NCI-H2196 (cell line): ENCODE measurements at regions not wholly inside any gene's neighbourhood (a gene's known extent, or its start where the extent isn't known, plus 50 kb on each side); places are given as distances from the start of the nearest gene placed in this dataset.
"Not testable (repeated sequence)": the region's sequence is repeated elsewhere in the genome, so short reads cannot be mapped to it uniquely, and the experiment has no call there.

Experiments
- DNase-seq: peaks from one replicate; lab custom pipeline; 2025; ENCODE audit not compliant: unreplicated experiment; lab: John Stamatoyannopoulos, UW

DNA sequence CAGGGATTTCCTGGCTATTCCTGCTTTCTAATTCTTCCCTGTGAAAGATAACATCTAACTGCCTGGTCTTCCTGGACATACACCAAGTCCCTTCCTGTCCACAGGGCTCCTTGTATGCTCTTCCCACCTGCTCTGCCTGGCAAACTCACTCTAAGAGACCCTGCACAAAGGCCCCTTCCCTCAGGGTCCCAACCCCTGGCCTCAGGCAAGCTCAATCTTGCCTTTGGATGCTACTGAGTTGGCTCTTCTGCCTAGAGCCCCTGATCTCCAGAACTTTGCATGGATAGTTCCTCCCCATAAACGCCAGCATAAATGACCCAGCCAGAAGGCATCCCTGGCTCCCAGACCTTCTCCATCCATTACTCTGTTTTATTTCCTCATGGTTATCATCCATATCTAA is 98.3 kb upstream of the OTOS start:
- no peak for DNase-seq

DNA sequence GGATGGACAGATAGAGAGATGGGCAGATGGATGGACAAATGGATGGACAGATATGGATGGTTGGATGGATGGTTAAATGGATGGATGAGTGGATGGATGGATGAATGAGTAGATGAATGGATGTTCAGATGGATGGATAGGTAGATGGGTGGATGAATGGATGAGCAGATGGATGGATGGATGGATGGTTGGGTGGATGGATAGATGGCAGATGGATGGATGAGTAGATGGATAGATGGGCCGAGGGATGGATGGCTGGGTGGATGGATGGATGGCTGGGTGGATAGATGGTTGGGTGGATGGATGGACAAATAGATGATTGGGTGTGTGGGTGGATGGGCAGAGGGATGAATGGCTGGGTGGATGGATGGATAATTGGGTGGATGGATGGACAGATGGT is 98.9 kb upstream of the OTOS start:
- no peak for DNase-seq

DNA sequence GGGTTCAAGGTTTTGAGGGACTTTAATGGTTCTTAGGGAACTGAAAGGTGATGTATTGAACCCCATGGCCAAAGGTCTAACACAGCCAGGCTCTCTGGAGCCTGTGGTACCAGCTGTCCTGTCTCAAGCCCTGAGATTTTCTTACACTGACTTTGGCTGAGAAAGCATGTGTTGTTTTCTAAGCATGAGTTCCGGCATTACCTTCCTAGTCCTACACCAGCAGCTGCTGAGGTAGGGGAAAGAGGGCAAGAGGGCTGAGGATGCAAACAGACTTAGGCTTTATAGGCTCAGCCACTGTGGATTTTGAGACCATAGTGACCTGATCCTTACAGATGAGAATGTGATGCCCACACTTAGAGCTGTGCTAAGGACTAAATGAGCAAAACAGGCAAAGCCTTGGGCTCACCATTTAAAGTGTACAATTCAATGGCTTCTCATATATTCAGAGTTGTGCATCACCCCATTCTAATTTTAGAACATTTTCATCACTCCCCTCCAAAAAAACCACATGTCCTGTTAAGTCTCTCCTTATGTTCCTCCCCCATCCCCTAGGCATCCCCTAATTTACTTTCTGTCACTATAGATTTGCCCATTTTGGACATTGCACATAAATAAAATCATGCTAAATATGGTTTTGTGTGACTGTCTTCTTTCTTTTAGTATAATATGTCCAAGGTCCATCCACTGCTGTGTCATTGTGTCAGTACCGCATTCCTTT is 99.7 kb upstream of the OTOS start:
- DNase-seq: no peak

DNA sequence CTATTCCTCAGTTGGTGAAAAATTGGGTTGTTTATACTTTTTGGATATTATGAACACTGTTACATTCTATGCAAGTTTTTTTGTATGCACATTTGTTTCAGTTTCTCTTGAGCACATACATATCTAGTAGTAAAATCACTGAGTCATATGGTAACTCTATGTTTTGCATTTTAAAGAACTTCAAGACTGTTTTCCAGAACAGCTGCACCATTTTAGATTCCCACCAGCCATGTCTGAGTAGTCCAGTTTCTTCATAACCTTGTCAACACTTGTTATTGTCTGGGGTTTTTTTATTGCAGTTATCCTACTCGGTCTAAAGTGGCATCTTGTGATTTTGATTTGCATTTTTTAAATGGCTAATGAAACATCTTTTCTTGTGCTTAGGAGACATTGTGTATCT is 100.3 kb upstream of the OTOS start:
- DNase-seq: no peak

DNA sequence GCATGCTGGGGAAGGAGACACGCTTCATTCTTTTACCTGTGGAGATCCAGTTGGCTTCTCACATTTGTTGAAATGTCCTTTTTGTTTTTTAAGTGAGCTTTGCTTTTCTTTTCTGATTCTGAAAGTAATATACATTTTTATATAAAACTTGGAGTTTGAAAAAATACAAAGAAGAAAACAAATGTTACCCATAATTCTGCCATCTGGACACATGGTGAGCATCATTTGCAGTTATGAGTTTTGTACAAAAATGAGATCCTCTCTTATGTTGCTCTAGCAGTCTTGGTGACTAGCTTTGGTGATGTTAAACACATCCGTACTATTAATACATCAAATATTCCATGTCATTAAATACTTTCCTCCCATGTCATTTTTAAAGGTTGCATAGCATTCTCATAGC is 101.1 kb upstream of the OTOS start:
- no peak for DNase-seq

DNA sequence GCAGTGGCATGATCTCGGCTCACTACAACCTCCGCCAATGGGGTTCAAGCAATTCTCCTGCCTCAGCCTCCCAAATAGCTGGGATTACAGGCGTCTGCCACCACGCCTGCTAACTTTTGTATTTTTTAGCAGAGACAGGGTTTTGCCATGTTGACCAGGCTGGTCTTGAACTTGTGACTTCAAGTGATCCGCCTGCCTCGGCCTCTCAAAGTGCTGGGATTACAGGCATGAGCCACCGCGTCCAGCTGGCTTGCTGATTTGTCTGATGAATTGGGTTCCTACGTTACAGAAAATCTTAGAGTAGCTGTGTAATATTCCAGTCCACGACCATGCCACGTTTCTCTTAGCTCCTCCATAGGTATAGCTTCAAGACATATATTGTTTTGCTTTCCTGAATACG is 102.6 kb upstream of the OTOS start:
- DNase-seq: not testable (repeated sequence)

DNA sequence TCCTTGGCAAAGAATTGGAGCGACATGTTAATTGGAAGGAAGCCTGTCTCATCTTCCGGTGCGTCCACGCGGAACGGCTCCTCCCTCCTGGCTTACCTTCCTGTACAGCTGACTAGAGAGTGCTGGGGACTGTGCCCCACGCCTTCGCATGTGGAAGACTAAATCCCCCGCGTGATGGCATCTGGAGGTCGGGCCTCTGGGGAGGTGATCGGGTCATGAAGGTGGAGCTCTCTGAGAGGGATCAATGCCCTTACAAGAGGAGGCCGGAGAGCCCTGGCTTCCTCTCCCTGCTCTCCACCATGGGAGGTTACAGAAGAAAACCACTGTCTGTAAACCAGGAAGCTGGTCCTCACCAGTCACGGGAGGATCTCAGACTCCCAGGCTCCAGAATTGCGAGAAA is 104.1 kb upstream of the OTOS start:
- no peak for DNase-seq

DNA sequence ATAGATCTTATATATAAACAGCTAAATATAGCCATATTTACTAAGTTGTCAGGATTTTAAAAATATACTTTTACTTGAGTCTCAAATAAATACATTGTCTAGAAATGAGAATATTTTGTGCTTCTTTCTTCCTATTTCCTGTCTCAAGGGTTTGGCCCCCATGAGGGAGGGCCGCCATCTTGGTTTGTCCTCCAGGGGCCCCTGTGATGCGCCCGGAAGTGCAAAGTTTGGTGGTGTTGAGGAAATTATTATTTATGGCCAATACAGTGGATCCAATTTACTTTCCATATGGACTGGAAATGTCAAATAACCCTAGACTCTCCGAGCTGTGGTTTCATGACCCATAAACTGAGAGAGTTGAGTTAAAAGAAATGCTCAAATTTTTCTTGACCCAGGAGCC is 104.7 kb upstream of the OTOS start:
- no peak for DNase-seq

DNA sequence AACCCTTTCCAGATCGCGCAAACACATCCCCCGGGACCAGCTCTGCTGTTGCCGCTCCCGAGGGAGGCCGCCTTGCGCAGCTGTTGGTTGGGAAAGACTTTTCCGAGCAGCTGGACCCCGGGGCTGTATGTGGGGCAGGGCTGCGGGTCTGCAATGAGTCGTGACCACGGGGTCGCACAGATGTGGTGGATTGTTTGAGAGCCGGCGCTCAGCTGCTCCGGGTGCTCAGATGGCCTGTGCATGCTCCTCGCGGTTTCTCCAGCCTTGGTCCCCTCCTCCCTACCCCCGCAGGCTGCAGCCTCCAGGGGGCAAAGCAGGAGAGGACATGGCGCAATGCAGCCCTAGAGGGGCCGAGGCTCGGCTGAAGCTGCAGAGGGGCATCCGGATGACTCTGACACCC is 105.2 kb upstream of the OTOS start:
- DNase-seq: no peak

DNA sequence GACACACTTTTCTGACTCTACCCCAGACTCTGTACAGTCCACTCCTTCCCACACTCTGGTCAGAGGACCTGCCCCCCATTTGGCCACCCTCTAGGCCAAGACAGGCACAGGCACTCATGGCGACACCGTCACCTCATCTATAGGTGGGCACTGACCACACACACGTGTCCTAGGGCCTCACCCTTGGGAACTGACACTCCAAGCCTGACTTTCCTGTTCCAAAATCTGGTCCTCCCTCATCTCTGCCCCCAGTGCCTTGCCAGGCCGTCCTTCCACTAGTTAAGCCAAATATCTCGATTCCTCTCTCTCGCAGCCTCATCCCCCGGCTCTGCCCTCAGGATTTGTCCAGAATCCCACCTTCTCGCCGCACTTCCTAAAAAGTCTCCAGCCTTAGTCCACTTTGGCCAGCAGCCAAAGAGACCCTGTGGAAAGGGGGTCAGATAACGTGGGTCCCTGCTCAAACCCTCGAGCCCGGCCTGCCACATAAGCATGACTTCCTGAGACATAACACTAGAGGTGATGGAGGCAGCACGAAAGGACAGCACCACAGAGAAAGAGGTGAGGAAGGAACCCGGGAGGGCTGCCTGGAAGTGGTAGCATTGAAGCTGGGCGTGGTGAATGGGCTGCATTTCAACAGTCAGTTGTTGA is 105.8 kb upstream of the OTOS start:
- DNase-seq: no peak

DNA sequence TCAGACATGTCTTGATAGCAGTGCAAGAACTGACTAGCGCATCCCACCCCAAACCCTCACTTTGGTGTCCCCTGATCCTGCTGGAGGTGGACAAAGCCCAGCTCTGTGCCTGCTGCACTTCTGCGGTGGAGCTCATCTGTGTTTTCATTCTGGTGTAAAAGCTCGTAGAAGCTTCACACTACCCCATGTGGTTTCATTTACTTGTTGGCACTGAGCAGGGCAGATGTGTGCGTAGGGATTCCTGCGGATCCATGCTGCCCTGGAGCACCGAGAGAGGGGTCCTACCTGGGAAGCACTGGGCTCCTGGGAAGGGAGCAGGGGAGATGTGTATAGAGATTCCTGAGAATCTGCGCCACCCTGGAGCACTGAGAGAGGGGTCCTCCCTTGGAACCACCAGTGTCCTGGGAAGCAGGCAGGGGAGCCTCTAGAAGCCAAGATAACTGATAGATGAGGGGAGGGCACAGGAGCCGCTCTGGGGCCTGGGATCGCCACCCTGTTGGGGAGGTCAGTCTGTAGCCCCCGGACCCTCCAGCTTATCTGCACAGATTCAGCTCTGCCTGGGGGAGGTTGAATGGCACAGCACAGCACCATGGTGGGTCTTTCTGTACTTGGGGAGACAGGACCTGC is 106.9 kb upstream of the OTOS start:
- no peak for DNase-seq

DNA sequence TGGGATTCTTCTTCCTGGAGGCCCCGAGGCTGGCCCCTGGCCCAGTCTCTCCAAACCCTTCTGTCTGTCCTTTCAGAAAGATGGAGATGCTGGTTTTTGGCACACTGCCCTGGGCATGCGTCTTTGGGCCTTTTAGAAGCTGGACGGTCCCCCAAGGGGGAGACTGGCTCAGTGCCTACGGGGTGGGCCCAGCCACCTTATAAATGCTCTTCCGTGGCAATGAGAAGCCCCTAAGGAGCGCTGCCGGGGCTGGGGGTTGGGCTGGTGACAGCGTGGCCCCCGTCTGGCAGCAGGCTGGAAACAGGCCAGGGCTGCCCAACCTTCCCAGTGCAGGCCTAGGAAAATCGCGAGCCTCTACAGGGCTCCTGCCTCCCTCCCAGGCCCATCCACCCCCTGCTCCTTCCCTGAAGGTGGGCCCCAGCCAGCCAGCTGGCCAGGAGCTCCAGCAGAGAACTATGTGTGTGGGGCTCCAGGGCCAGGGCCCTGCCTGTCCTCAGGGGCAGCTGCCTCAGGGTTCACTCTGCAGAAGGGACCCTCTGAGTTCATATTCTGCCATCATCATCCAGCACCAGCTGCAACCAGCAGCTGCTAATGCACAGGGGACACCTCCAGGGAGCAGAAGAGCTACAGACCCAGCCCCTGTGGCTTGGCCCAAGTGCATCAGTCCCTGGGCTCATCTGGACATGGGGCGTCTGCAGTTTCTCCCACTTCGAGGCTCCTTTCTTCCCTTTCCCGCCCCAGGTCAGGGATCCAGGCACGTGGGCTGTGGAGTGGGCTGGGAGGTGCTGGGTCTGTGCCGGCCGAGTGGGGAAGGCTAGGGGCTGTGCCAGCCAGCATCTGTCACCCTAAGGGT is 107.6 kb upstream of the OTOS start:
- DNase-seq: no peak

DNA sequence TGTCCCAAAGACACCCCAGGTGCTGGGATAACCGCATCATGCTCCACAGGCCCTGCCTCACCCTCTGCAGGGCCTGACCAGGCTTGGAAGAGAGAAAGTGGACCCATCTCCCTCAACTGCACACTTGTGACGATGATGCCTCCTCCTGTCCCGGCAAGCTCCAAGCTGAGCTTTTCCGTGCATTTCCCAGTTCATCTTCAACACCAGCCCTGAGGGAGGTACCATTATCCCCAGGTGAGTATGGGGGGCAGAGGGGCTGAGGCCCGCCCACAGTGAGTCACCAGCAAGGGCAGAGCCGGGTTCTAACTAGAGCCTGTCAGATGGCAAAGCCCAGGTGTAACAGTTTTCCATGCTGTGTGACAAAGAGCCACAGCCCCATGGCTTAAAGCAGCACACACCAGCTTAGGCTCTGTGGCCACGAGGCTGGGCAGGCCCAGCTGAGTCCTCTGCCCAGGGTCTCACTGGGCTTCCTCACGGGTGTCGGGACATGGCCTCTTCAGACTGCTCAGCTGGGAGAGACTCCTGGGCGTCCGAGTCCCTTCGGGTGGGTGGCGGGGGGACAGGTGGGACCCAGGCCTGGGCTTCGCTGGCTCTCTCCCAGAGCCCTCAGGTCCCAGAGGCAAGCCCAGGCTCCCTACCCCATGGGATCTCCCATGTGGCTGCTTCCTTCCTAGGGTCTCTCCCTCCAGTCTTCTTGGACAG is 108.4 kb upstream of the OTOS start:
- no peak for DNase-seq

DNA sequence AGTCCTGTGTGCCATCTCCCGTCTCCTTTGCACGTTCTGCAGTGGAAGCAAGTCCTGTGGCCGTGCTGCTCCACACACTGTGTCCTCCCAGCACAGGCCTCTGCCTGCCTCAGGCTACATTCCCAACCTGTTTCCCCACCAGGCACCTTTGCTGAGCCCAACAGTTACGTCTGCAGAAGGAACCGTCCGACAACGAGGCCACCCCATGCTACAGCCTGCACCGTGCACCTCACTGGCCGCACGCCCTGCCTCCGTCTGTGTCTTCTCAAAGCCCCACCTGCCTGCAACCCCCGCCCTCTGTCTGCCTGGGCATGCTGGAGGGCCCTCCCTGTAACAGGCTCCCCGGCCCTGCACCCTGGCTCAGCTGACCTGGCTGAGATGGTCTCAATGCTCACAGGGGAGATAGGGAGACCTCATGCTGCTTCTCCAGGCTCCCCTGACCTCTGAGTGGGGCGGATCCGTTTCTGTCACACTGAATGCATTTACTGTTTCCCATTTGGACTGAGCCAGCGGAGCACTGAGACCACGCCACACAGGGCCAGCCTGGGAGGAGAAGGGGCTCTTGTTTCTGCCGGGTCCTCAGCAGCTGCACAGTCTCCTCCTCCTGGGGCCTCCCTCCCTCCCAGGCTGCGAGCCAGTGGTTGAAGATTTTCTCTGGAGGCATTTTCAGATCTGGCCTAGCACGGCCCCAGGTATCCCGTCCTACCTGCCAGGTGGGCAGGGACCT is 109.1 kb upstream of the OTOS start:
- DNase-seq: no peak

DNA sequence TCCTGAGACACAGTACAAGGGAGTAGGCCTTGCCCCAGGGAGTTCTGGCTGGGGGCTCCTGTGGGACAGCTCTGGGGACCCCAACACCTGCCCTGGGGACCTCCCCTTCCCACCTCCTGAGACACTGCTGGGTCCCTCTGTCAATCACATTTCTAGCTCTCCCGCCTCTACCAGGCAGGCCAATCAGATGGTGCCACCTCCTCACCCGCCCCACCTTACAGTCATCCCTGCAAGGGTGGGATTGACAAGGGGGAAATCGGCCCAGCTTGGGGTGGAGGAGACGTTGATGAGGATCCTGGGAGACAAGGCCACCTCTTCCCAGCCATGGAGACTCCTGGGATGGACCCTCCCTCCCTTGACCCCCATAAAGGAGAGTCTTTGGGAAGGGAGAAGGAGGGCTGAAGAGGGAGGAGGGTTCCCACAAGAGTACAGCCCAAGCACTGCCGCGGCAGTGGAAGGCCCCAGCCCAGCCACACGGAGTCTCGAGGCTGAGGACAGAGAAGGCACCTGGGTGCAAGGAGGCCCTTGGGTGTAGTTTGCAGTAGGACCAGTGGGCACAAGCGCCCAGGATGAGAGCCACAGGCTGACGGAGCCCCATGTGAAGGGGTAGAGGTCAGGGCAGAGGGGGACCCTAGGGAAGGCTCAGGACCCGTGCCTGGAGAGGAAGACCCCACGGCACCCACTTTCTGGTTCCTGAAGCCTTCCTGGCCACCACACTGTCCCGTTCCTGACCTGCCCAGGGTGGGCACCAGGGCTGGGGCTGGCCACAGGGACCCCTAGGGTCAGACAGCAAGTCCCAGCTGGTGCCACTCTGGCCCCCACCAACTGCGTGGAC is 109.9 kb upstream of the OTOS start:
- DNase-seq: no peak

DNA sequence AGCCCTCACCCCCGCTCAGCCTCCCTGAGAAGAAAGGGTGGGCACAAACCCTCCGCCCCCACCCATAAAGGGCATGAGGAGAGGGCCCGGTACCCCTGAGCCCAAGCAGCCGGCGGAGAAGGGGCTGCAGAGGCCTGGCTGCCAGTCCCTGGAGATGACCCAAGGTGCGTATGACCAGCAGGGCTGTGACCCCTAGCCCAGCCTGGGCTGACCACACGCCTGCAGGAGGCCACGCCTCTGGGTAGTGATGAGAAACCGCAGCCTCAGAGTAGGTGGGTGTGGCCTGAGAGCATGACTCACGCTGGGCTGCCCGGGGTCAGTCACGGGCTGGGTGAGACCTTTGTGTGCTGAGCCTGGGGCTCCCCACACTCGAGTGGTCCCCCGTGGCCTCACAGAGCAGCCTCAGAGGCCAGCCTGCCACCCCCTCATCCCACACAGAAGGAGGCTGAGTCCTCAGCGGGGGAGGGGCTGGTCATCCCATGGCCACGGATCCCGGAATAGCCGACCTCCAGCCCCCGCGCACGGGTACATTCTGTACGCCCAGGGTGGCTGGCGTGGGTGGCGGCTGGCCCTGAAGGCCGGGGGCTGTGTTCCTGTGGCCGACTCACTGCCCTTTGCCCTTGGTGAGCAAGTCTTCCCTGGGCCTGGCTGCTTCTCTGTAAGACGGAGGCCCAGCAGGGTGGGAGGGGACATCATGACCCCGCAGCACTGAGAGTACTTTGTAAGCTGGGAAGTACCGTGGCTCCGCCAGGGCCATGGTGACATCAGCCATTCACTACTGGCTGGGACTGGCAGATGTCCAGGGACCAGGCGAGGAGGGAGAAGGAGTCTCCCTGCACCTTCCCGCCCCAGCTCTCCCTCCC is 110.8 kb upstream of the OTOS start:
- peak; percentile 68 for DNase-seq

DNA sequence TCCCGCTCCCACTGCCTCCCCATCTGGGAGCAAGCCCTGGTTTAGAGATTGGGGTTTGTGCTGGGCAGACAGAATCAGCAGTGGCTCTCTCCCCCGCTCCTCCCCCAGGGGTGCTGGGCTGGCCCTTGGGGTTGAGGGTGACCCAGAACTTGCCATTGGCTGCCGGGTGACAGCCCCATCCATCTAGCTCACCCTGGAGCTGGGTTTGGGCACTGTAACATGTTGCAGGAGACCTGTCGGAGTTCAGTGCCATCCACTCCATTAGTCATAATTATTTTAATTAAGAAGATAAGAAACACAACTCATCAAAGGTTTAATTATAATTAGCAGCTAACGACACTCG is 111.4 kb upstream of the OTOS start:
- DNase-seq: no peak

DNA sequence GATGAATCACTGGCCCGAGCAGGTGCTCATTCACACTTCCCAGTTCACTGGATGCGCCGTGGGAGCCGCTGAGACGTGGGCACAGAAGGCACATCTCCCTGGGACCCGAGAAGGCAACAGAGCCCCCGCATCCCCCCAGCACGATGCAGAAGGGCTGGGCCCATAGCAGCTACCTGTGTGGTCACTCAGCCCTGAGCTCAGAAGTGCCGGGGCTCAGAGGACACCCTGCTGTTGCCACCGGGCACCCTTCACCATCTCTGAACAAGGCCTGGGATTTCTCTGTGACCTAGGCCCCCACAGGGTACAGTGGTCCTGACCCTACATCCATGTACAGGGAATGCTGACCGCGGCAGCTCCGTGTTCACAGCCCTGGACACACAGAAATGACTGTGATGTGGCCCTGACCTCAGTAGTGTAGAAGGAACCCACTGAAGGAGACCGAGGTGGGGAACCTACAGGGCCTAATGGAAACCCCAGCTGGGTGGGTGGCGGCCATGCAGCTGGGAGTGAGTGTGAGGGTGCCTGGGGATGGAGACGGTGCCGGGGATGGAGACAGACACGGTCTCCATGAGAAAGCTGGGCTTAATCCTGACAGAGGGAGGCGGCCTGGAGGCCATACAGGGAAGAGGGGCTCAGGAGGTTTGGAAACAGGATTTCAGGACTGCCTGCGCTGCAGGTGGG is 111.9 kb upstream of the OTOS start:
- DNase-seq: no peak
